Dedifferentiated amniotic fluid mesenchymal stem cell (primary cell): ENCODE measurements at regions not wholly inside any gene's neighbourhood (a gene's known extent, or its start where the extent isn't known, plus 50 kb on each side); places are given as distances from the start of the nearest gene placed in this dataset.
"Not testable (repeated sequence)": the region's sequence is repeated elsewhere in the genome, so short reads cannot be mapped to it uniquely, and the experiment has no call there.

Source experiments
- DNase-seq: peaks from one replicate; pipeline ENCODE4 v3.0.0-alpha.2; 2016; ENCODE audit errors: extremely low spot score

GRCh38 chr21:9001890-9002663, 1519.3 kb upstream of the TPTE start:
- DNase-seq, result not testable (repeated sequence)

GRCh38 chr21:9003909-9004814, 1517.2 kb upstream of the TPTE start:
- not testable (repeated sequence) for DNase-seq

- DNase-seq, result not testable (repeated sequence)
These were observed 1516.4 kb upstream of the TPTE start for GRCh38 chr21:9004815-9005518.

GRCh38 chr21:9005671-9006070, 1515.7 kb upstream of the TPTE start:
- not testable (repeated sequence) for DNase-seq

- not testable (repeated sequence) for DNase-seq
These were observed 1515.3 kb upstream of the TPTE start for GRCh38 chr21:9006111-9006510.

GRCh38 chr21:9006553-9007323, 1514.6 kb upstream of the TPTE start:
- DNase-seq, result not testable (repeated sequence)

- DNase-seq, result no peak
These were observed 1512.7 kb upstream of the TPTE start for GRCh38 chr21:9008636-9009035.

GRCh38 chr21:9009267-9010016, 1511.9 kb upstream of the TPTE start:
- not testable (repeated sequence) for DNase-seq

- not testable (repeated sequence) for DNase-seq
These were observed 1511.1 kb upstream of the TPTE start for GRCh38 chr21:9010121-9010795.

GRCh38 chr21:9010936-9011890, 1510.2 kb upstream of the TPTE start:
- not testable (repeated sequence) for DNase-seq

GRCh38 chr21:9011916-9012315, 1509.5 kb upstream of the TPTE start:
- DNase-seq, result not testable (repeated sequence)

- not testable (repeated sequence) for DNase-seq
These were observed 1507.7 kb upstream of the TPTE start for GRCh38 chr21:9013502-9014242.

GRCh38 chr21:9014243-9014734, 1507.1 kb upstream of the TPTE start:
- DNase-seq, result not testable (repeated sequence)

- DNase-seq, result not testable (repeated sequence)
These were observed 1505.7 kb upstream of the TPTE start for GRCh38 chr21:9015483-9016197.

GRCh38 chr21:9017206-9017605, 1504.2 kb upstream of the TPTE start:
- not testable (repeated sequence) for DNase-seq

- not testable (repeated sequence) for DNase-seq
These were observed 1502.6 kb upstream of the TPTE start for GRCh38 chr21:9018731-9019253.
